GM18868 (cell line): ENCODE measurements at regions not wholly inside any gene's neighbourhood (a gene's known extent, or its start where the extent isn't known, plus 50 kb on each side); places are given as distances from the start of the nearest gene placed in this dataset.
"Not testable (repeated sequence)": the region's sequence is repeated elsewhere in the genome, so short reads cannot be mapped to it uniquely, and the experiment has no call there.

Experiments used
- ATAC-seq: cut with Tn5 transposase; IDR thresholded peaks from one replicate; pipeline ENCODE4 v1.9.1; 2021; ENCODE audit warnings: mild to moderate bottlenecking, moderate library complexity; ENCODE audit not compliant: unreplicated experiment

DNA sequence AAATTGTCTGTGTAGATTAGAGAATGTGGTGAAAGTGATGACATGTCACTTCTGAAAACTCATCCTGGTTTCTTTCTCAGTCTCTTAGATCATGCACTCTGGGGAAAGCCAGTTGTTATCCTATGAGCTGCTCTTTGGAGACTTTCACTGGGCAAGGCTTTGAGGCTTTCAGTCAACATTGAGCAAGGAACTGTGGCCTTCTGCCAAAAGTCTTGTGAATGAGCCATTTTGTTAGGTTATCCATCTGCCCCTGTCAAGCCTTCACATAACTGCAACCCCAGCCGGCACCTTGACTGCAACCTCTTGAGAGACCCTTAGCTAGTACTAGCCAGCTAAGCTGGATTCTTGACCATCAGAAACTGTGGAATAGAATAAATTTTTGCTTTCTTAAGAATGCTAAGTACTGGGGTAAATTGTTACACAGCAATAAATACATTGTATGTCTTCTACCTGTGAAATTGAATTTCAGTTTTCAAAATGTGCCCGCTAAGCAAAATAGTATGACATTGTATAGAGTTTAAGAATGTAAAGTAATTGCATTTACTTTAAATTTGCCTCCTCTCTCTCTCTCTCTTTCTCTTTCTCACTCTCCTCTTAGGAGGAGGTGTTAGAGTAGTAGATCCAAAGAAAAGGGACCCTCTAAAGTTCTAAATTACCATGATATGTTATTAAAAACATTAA, 1273.0 kb downstream of the RAPGEF2 start:
- no peak for ATAC-seq

DNA sequence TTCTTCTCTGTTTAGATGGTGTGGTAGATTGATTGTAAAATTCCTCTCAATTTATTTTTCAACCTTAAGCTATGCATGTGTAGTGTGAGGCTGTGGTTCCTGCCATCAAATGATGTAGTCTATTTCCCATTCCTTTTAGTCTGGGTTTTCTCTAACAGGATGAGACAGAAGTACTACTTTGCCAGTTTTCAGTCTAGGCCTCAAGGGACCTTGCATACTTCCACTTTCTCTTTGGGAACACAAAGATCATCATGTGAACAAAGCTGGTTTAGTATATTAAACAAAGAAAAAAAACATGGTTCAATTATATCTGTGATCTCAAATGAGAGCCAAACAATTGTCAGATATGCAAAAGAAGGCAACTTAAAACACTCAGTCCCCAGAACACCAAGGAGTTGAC, 1284.0 kb downstream of the RAPGEF2 start:
- no peak for ATAC-seq

DNA sequence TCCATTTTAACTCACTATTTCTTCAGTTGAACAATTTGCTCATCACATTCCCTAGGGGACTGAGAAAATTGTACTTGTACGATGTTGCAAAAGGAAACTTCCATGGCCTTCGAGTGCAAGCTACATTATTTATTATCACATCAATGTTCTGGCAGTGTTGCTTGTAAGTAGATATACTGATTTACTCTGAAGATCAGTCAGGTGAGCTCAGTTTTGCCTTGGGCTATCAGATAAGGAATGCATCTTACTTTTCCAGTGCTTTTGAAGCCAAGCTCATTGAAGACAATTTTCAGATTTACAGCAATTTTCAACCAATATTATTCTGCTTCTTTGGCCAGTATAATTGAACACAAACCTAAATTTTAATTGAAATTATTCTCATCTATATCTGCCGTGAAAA, 1296.9 kb downstream of the RAPGEF2 start:
- ATAC-seq: no peak

DNA sequence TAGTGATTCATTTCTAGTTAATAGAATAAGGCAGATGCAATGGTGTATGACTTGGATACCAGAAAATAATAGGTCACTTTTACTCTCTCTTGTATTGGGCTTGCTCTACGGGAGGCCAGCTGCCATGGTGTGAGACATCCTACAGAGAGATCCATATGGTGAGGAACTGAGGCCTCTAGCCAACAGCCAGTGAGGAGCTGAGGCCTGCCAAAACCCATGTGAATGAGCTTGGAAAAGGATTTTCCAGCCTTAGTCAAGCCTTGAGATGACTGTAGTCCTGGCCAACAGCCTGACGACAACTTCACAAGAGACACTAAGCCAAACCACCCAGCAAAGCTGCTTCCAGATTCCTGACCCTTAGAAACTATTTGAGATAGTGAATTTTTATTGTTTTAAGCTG, 1300.2 kb downstream of the RAPGEF2 start:
- ATAC-seq: no peak

DNA sequence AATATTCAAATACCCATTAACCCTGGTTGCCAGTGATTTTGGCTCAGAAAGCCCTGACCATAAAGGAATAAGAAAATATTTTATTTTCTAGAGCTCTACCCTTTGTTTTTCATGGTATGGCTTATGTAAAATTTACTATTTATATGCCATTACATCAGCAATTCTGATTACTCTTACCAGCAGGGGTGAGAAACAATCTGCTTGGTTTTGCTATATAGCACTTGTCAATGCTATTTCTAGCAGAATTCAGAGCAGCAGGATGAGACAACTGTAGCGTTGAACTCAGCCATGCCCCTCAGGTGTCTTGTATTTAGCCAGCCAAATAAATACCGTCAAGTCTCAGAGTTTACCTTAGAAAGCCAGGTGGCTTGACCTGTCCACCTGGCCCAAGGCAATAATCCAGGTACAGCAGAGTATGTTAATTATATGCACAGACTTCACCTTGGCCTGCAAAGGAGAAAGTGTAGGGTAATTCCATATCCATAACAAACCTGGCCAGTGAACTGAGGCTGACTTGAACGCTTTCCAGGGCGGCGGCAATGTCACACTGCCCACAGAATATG, 1303.5 kb downstream of the RAPGEF2 start:
- no peak for ATAC-seq

DNA sequence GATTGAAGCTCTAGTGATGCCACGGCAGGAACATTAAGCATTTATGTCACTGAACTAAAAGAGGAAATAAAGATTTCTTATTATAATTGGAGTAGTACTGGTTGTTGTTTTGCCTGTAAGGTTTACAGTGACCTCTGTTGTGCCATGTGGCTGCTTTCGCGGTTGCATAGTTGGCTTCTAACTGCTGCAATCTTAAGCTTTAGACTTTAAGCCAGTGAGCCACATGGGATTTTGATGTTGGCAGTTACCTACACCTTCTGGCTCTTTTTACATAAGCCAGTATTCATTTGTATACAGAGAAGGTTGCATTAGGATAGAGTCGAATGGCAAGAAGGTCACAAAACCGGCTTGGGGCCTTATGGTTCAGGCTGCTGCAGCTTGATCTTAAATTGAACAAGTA, 1311.6 kb downstream of the RAPGEF2 start:
- ATAC-seq: no peak

DNA sequence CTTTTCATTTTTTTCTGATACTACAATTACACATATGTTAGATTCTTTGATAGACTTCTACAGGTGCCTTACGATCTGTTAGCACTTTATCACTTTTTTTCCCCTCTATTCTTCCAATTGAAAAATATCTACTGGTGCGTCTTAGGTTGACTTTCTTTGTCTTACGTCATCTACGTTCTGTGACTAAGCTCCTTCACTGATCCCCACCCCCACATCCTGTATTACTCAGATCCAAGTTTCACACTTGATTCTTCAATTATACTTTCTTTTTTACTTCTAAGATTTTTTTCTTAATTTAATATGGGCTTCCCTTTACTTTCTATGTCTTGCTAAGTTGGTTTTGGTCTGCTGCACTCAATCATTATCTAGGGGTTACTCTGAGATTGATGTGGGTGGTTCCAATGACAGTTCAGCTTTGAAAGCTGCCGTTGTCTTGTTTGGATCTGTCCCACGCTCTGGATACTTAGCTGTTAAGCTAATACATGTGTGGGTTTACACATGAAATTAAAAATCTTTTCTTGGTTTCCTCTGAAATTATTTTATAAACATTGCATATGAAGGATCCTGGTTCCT, 1321.1 kb downstream of the RAPGEF2 start:
- ATAC-seq: no peak

DNA sequence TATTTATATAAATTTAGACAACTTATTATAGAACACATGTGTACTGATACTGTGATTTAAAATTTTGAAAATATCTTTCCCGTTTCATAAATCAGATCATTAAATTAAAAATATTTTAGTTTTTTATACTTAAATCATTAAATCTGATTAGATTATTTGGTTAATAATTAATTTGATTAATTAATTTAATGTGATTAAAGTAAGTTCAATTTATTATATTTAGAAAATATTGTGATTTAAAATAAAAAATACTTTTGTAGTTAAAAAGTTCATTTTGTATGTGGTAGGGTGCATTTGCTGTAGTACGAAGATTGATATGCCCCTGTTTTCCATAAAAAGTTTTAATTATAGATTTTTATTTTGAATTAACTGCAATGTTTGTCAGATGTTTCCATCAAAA, 1323.4 kb downstream of the RAPGEF2 start:
- no peak for ATAC-seq

DNA sequence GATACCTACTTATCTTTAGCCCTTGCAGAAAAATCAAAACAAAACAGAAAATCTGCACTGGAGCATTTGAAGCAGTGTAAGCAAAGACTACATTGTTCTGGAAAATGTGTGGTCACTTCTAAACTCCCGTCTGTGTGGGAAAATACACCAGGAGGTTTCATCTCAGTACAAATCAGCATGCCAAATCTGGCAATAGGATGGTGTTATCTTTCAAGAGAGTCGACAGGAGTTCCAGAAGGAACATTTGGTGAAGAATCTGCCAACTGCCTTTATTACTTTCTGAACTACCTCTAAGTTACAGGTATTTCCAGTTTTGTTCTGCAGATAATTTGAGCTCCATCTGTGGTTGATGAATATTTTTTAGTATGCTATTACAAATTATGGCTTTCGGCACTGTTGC, 1348.0 kb downstream of the RAPGEF2 start:
- ATAC-seq: no peak

DNA sequence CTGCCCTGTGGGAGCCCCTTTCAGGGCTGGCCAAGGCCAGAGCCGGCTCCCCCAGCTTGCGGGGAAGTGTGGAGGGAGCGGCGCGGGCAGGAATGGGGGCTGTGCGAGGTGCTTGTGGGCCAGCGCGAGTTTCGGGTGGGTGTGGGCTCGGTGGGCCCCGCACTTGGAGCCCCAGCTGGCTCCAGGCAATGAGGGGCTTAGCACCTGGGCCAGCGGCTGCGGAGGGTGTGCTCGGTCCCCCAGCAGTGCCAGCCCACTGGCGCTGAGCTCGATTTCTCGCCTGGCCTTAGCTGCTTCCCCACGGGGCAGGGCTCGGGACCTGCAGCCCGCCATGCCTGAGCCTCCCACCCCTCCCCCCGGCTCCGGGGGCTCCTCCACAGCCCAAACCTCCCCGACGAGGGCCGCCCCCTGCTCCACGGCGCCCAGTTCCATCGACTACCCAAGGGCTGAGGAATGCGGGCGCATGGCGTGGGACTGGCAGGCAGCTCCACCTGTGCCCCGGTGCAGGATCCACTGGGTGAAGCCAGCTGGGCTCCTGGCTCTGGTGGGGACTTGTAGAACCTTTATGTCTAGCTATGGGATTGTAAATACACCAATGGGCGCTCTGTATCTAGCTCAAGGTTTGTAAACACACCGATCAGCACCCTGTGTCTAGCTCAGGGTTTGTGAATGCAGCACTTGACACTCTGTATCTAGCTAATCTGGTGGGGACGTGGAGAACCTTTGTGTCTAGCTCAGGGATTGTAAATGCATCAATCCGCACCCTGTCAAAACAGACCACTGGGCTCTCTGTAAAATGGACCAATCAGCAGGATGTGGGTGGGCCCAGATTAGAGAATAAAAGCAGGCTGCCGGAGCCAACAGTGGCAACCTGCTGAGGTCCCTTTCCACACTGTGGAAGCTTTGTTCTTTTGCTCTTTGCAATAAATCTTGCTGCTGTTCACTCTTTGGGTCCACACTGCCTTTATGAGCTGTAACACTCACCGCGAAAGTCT, 1379.1 kb downstream of the RAPGEF2 start:
- not testable (repeated sequence) for ATAC-seq

DNA sequence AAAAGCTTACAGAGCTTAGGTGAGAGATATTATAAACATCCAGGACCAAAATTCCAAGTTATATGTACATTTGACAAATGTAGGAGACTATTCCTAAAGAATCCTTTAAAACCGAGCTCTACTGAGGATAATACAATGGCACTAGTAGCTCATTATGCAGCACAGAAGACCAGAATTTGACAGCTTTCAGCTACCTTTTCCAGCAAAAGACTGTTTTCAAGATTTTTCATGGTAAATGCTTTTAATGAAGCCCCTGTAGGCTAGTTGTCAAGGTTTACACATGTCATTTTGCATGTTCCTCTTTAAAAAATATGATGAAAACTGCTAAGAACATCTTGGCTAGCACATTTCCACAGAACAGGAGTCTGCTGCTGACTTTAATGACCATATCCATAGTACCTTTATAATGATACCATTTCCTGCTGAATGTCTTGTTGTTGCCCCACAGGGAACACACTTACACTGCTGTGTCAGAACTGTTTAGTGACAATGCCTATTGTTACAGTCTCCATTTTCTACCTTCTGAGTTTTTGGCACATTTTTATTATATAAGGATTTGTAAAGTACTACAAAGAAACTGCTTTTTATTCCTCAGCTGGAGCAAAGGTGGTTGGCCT, 1382.3 kb downstream of the RAPGEF2 start:
- ATAC-seq: no peak

DNA sequence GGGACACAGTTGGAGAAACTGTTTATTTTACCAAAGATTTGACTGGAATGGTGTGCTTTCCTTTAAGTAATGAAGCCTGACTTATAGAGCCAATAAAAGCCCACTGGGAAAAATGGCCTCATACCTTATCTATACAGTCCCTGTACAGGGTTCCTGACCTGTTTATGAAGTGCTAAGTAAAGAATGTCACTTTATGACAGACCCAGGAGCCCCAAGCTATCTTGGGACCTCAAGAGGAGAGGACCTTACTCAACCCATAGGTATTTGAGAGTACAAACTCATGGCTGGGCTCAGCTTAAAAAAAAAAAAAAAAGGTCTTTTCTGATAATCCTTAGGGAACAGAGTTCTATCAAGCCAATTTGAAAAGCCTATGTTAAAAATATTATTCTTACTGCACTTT, 1389.3 kb downstream of the RAPGEF2 start:
- ATAC-seq: no peak

DNA sequence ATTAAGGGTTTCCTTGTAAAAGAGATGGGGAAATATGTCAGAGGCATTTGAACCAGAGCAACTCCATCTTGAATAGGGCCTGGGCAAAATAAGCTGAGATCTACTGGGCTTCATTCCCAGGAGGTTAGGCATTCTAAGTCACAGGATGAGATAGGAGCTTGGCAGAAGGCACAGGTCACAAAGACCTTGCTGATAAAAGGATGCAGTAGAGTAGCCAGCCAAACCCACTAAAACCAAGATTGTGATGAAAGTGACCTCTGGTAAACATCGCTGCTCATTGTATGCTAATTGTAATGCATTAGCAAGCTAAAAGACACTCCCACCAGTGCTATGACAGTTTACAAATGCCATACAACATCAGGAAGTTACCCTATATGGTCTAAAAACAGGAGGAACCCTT, 1390.3 kb downstream of the RAPGEF2 start:
- no peak for ATAC-seq

DNA sequence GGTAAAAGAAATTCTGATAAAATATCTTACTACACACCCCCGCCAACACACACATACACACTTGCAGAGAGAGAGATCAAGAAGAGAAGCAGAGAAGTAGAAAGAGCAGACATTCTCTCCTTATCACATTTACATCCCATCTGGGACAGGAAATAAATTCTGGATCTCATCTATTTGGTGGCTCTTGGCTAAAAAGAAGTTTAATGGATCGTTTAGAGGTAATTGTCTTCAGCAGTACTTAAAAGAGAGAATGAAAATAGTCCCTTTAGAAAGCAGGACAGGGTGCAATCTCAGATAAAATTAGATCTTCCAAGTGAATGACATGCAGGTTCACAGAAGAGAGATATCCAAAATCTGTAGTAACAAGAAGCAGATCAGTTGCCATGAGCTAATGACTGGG, 1392.5 kb downstream of the RAPGEF2 start:
- ATAC-seq: no peak

DNA sequence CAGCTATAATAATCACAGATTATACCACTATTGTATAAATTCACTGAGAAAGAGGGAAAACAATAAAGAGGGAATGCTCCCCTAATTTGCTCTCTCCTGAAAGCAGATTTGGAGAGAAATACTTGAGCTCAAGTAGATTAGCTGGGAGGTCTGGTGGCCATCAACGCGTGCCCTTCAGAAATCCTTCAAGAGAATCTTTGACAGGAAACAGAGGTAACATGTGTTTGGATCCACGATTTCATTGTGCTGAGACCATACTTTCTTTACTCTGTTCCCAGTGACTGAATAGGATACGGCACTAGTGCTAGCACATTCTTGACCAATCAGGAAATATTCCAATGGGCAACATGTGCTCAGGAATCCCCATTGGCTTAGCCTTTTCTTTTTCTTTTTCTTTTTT, 1395.3 kb downstream of the RAPGEF2 start:
- no peak for ATAC-seq

DNA sequence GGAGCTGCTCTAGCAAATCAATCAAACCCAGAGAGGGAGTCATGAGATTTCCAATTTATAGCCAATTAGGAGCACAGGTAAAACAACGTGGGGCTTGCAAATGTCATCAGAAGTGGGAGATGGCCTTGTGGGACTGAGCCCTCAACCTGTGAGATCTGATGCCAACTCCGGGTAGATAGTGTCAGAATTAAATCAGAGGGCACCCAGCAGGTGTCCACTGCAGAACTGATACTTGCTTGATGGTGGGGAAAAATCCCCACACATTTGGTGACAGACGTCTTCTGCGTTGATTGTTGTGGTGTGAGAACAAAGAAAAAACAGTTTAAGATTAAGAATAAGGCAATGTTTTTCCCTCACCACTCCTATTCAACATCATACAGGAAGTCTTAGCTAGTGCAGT, 1402.8 kb downstream of the RAPGEF2 start:
- no peak for ATAC-seq

DNA sequence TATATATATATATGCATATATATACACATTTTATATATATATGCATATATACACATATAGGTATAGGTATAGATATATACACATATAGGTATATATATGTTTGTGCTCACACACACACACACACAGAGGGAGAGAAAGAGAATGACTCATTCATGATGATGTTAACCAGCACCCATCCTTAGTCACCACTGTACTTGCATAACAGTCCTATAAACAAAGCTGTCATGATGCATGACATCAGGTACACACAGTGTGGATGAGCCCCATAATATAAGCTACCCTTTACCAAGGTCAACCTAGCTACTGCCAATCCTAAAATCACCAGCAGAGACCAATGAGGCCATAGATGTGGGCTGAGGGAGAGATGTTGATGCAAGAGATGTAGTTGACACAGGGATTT, 1408.0 kb downstream of the RAPGEF2 start:
- ATAC-seq: no peak

DNA sequence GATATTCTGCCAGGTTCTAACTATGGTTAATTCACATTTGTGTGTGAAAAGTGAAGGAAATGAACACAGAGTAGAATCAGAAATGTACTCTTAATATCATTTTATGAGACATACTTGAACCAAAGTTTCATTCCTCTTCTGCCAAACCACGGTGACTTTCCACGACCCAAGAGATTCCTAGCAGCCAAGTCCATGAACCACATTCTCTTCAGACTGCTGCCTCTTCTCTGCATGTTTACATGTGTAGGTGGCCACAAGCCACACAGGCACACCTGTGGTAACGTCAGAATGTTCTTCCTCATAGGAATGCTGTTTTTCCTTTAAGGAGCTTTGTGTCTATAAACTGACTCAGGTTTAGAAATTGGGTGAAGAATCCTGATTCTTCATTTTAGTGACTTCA, 1411.2 kb downstream of the RAPGEF2 start:
- ATAC-seq: no peak

DNA sequence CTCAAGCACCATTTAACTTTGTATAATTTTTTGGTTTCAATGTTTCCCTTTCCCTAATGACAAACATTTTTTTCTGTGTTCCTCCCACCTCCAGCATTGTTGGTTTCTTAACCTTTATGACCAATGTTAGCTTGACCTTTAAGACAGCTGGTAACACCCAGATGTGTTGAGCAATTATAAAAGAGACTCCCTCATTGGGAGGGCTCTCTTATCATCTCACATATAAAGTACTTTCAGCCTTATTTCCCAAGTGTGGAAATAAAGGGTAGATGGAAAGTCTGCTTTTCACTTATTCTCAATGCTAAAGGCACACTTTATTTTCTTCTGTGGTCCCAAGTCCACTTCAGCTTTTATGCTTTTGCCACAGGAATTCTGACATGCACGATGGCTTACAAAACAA, 1420.4 kb downstream of the RAPGEF2 start:
- ATAC-seq: no peak

DNA sequence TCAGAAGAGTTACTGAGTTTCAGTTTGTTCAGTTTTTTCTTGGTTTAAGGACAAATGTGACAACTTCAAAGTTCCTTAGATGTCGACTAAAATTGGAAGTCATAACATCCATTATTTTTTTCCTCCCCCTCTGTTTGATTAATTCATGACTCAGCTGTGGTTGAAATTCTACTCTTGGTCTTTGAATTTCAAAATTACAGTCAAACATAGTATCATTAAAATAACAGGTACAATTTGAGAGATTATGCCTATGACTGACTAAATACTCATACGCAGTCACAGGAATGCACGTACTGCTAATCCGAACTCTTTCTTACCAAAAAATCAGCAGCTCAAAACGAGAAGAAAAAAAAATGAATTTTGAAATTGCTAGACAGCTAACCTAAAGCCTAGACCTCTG, 1434.8 kb downstream of the RAPGEF2 start:
- no peak for ATAC-seq

DNA sequence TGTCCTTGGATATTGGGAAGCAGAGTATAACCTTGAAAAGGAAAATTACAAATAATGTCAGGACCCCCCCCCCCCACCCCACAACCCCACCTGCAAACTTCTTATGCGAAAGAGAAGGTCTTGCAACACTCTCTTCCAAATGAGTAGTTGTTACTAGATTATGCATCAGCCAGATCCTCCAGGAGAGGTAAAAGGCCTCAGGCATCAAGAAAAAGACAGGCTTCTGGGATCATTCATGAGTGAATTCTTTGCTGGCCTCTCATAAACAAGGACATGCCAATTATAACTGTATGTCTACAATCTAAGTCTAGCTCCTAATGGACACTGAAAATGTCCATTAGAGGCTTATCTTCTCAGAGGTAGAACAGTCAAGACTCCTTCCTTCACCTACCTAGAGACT, 1443.3 kb downstream of the RAPGEF2 start:
- no peak for ATAC-seq
